GM23338 (cell line): ENCODE measurements at regions not wholly inside any gene's neighbourhood (a gene's known extent, or its start where the extent isn't known, plus 50 kb on each side); places are given as distances from the start of the nearest gene placed in this dataset.

Experiments
- ATAC-seq: fragments of 200-7000 bp; cut with Tn5 transposase; 3 replicates; pipeline ENCODE4 v1.9.1; 2020
- DNase-seq: peaks from one replicate; pipeline ENCODE4 v3.0.0-alpha.2; 2015; ENCODE audit warnings: low spot score
- H2AFZ ChIP-seq: fragments of 200-600 bp; sonication (generic); 2 replicates; pipeline ENCODE4 v1.8.0; 2016; ENCODE audit warnings: antibody characterized with exemption, mild to moderate bottlenecking, moderate library complexity
- H3F3A ChIP-seq: fragments of 200-600 bp; sonication (generic); replicated peaks from 2 replicates; pipeline ENCODE4 v1.8.0; 2017; ENCODE audit warnings: antibody characterized with exemption, mixed run types, low read depth
- H3K27ac ChIP-seq: fragments of 200-600 bp; sonication (generic); 2 replicates; pipeline ENCODE4 v1.6.1; 2016; ENCODE audit warnings: low read depth
- H3K27me3 ChIP-seq: fragments of 200-600 bp; sonication (generic); 2 replicates; pipeline ENCODE4 v1.8.0; 2016; ENCODE audit warnings: mild to moderate bottlenecking, mixed run types, moderate library complexity; ENCODE audit not compliant: insufficient read depth
- H3K36me3 ChIP-seq: fragments of 200-600 bp; sonication (generic); 2 replicates; pipeline ENCODE4 v1.8.0; 2016; ENCODE audit warnings: mild to moderate bottlenecking; ENCODE audit not compliant: insufficient read depth
- H3K4me1 ChIP-seq: fragments of 200-600 bp; sonication (generic); 2 replicates; pipeline ENCODE4 v1.8.0; 2016; ENCODE audit warnings: mild to moderate bottlenecking, moderate library complexity; ENCODE audit not compliant: insufficient read depth
- H3K4me2 ChIP-seq: fragments of 200-600 bp; sonication (generic); 2 replicates; pipeline ENCODE4 v1.7.1; 2017; ENCODE audit warnings: mixed run types
- H3K4me3 ChIP-seq: fragments of 200-600 bp; sonication (generic); 2 replicates; pipeline ENCODE4 v1.6.1; 2016; ENCODE audit warnings: mixed run types
- H3K79me2 ChIP-seq: fragments of 200-600 bp; sonication (generic); replicated peaks from 2 replicates; pipeline ENCODE4 v1.8.0; 2017; ENCODE audit warnings: mild to moderate bottlenecking; ENCODE audit not compliant: insufficient read depth
- H3K9me2 ChIP-seq: fragments of 200-600 bp; sonication (generic); 2 replicates; pipeline ENCODE4 v1.8.0; 2017; ENCODE audit not compliant: insufficient read depth
- H4K20me1 ChIP-seq: fragments of 200-600 bp; sonication (generic); replicated peaks from 2 replicates; pipeline ENCODE4 v1.8.0; 2017; ENCODE audit warnings: mild to moderate bottlenecking; ENCODE audit not compliant: insufficient read depth
- H3K27ac Mint-ChIP-seq: 2 replicates; pipeline ENCODE4 v1.8.0; 2020; ENCODE audit warnings: inconsistent platforms, mild to moderate bottlenecking, moderate library complexity, mixed read lengths
- H3K27me3 Mint-ChIP-seq: 3 replicates; pipeline ENCODE4 v1.8.0; 2022; ENCODE audit warnings: low read depth, mild to moderate bottlenecking, moderate library complexity, mixed read lengths, inconsistent platforms; ENCODE audit not compliant: insufficient read depth, poor library complexity
- H3K36me3 Mint-ChIP-seq: 3 replicates; pipeline ENCODE4 v1.8.0; 2021; ENCODE audit warnings: low read depth, mild to moderate bottlenecking, inconsistent platforms, moderate library complexity, mixed read lengths
- H3K4me1 Mint-ChIP-seq: 3 replicates; pipeline ENCODE4 v1.8.0; 2020; ENCODE audit warnings: mild to moderate bottlenecking, inconsistent platforms, mixed read lengths
- H3K4me3 Mint-ChIP-seq: 3 replicates; pipeline ENCODE4 v1.8.0; 2021; ENCODE audit warnings: moderate library complexity, mild to moderate bottlenecking, inconsistent platforms, mixed read lengths
- H3K9me3 Mint-ChIP-seq: 3 replicates; pipeline ENCODE4 v1.8.0; 2020; ENCODE audit warnings: moderate library complexity, mild to moderate bottlenecking, inconsistent platforms, mixed read lengths
- CREB1 ChIP-seq: fragments of 250-450 bp; sonication (Bioruptor Pico); IDR thresholded peaks from 2 replicates; pipeline ENCODE4 v1.5.0; 2020; ENCODE audit warnings: low read depth, mild to moderate bottlenecking, moderate library complexity
- EZH2 ChIP-seq: fragments of 200-600 bp; sonication (generic); IDR thresholded peaks from one replicate; pipeline ENCODE4 v1.8.0; 2017; ENCODE audit warnings: antibody characterized with exemption, mild to moderate bottlenecking, low read depth; ENCODE audit not compliant: unreplicated experiment
- NANOG ChIP-seq: IDR thresholded peaks from 2 replicates; pipeline ENCODE4 v1.6.1; 2016; ENCODE audit warnings: antibody characterized with exemption, borderline replicate concordance
- POLR2AphosphoS5 ChIP-seq: IDR thresholded peaks from 2 replicates; pipeline ENCODE4 v1.6.1; 2016; ENCODE audit warnings: antibody characterized with exemption, low read depth
- REST ChIP-seq: IDR thresholded peaks from one replicate; pipeline ENCODE4 v1.6.1; 2018; ENCODE audit warnings: antibody characterized with exemption; ENCODE audit not compliant: unreplicated experiment
- STAT1 ChIP-seq: IDR thresholded peaks from one replicate; pipeline ENCODE4 v1.6.1; 2016; ENCODE audit warnings: antibody characterized with exemption; ENCODE audit not compliant: unreplicated experiment
- ZNF114 ChIP-seq: fragments of 250-450 bp; sonication (Bioruptor Pico); IDR thresholded peaks from 2 replicates; pipeline ENCODE4 v1.5.0; 2020; ENCODE audit warnings: mild to moderate bottlenecking, moderate library complexity
- ZNF462 ChIP-seq: fragments of 250-450 bp; sonication (Bioruptor Pico); IDR thresholded peaks from 2 replicates; pipeline ENCODE4 v1.5.0; 2020; ENCODE audit warnings: mild to moderate bottlenecking, moderate library complexity

- H4K20me1 ChIP-seq = no peaks in the 10 kb centered on the region
- H3K27ac ChIP-seq = no peak overlapping the region
- H3K4me2 ChIP-seq = no peak overlapping the region
- Mint-ChIP-seq H3K4me1 (no peaks in the 10 kb centered on the region), H3K27ac (no peak overlapping the region), H3K27me3 (no peaks in the 10 kb centered on the region), H3K9me3 (peaks cover 21% of the 10 kb centered on the region), H3K4me3 (no peak overlapping the region), H3K36me3 (peaks cover 18% of the 10 kb centered on the region; the same call in 2 of the 3 replicates)
- no peak overlapping the region for H2AFZ ChIP-seq
- H3K4me3 ChIP-seq = no peak overlapping the region
- no peaks in the 10 kb centered on the region for H3K4me1 ChIP-seq
- H3K9me2 ChIP-seq = peaks cover 5% of the 10 kb centered on the region; the same call in 1 of the 2 replicates
- H3F3A ChIP-seq = no peaks in the 10 kb centered on the region
- DNase-seq (no peak), ATAC-seq (no peak)
- TF ChIP-seq ZNF114 (CRISPR knock-in tag) (no peak), POLR2AphosphoS5 (no peak), REST (no peak)
- no peaks in the 10 kb centered on the region for H3K36me3 ChIP-seq
- no peaks in the 10 kb centered on the region for H3K27me3 ChIP-seq
- H3K79me2 ChIP-seq = no peaks in the 10 kb centered on the region
Measured at GRCh38 chr2:180394305-180394704, 387.2 kb upstream of the CWC22 start.

- H3K9me3 Mint-ChIP-seq = no peaks in the 10 kb centered on the region; the same call in 2 of the 3 replicates
- no peaks in the 10 kb centered on the region for H4K20me1 ChIP-seq
- H3K36me3 ChIP-seq = no peaks in the 10 kb centered on the region
- no peaks in the 10 kb centered on the region for H3K4me1 ChIP-seq
- H3K27me3 Mint-ChIP-seq = no peaks in the 10 kb centered on the region
- H3K36me3 Mint-ChIP-seq = no peaks in the 10 kb centered on the region
- ATAC-seq (no peak), DNase-seq (no peak)
- no peak overlapping the region for H3K4me2 ChIP-seq
- no peaks in the 10 kb centered on the region for H3K4me1 Mint-ChIP-seq
- no peak overlapping the region for H2AFZ ChIP-seq
- no peaks in the 10 kb centered on the region for H3K9me2 ChIP-seq
- no peak overlapping the region for H3K4me3 ChIP-seq
- H3K4me3 Mint-ChIP-seq = no peak overlapping the region
- no peaks in the 10 kb centered on the region for H3F3A ChIP-seq
- H3K27ac Mint-ChIP-seq = no peak overlapping the region
- no peak overlapping the region for H3K27ac ChIP-seq
- no peaks in the 10 kb centered on the region for H3K27me3 ChIP-seq
- no peaks in the 10 kb centered on the region for H3K79me2 ChIP-seq
- TF ChIP-seq STAT1 (no peak), CREB1 (CRISPR knock-in tag) (no peak), EZH2 (no peak), NANOG (no peak), ZNF114 (CRISPR knock-in tag) (no peak), ZNF462 (CRISPR knock-in tag) (no peak), REST (no peak)
Measured at GRCh38 chr2:180385601-180386201, 378.6 kb upstream of the CWC22 start.
